ENCODE measurements at regions not wholly inside any gene's neighbourhood (a gene's known extent, or its start where the extent isn't known, plus 50 kb on each side); places are given as distances from the start of the nearest gene placed in this dataset.

DNA sequence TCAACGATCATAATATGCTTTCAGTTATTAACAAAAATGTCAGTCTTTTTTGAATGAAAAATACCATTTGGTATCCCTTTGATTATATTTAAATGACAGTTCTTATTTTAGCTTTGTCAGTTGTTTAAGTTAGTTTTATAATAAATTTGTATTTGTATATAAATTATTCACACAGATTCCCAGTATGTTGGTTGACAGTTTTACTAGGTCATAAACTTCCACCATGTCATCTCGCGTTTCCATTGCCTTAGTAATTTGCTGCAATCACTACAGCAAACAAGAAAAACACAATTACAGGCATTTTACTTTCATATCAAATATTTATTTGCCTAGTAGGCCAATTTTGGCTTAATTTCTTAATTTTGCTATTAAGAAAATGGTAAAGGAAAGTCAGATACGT, 109.6 kb upstream of the ANK2 start:
- DNase-seq (ENCODE audit: extremely low spot score) = no peak
- Histone ChIP-seq H3K27ac (replicated peaks in 1 of 4) (no peak overlapping the region), H3K36me3 (no peaks in the 10 kb centered on the region), H3K9me3 (no peaks in the 10 kb centered on the region), H3K4me3 (no peak overlapping the region), H3K27me3 (no peaks in the 10 kb centered on the region), H3K4me1 (peaks cover 0 to 5% (median 0%) of the 10 kb centered on the region in 4 donors)
- 86% methylated on average over 4 of the region's 4 CpGs for WGBS
- TF ChIP-seq CTCF (IDR thresholded peaks at IDR 0.05) (no peak), POLR2AphosphoS5 (IDR thresholded peaks at IDR 0.05) (no peak), POLR2A (IDR thresholded peaks at IDR 0.05; ENCODE audit: low read depth) (no peak), EP300 (IDR thresholded peaks at IDR 0.05) (no peak)
- intact Hi-C loops (cut with DNase I) = loop anchor here (5.0 to 10.0 kb wide), 4 partner anchors 85 to 303 kb away; partner anchors contain the start of genes LARP7 and ZGRF1

- intact Hi-C loops (cut with DNase I) = no loop called here
- no peak for DNase-seq (ENCODE audit: extremely low spot score)
Observed at GRCh38 chr4:112940336-112940735, 109.1 kb upstream of the ANK2 start.

GRCh38 chr4:112942077-112942476, 107.4 kb upstream of the ANK2 start:
- DNase-seq (ENCODE audit: extremely low spot score) = no peak
- intact Hi-C loops (cut with DNase I) = no loop called here
- TF ChIP-seq POLR2AphosphoS5 (IDR thresholded peaks at IDR 0.05) = no peak
- no peak for TF ChIP-seq POLR2A (IDR thresholded peaks at IDR 0.05; ENCODE audit: low read depth)
- TF ChIP-seq EP300 (IDR thresholded peaks at IDR 0.05) = no peak
- no peak for TF ChIP-seq CTCF (IDR thresholded peaks at IDR 0.05)
- no peaks in the 10 kb centered on the region for H3K36me3 ChIP-seq
- no peak overlapping the region for H3K27ac ChIP-seq (replicated peaks in 1 of 4)
- H3K4me1 ChIP-seq = peaks cover 0 to 5% (median 0%) of the 10 kb centered on the region in 4 donors
- no peaks in the 10 kb centered on the region for H3K9me3 ChIP-seq
- no peak overlapping the region for H3K4me3 ChIP-seq
- WGBS = 67% methylated on average over 2 of the region's 2 CpGs
- H3K27me3 ChIP-seq = no peaks in the 10 kb centered on the region

More at GRCh38 chr4:112940336-112940735, 109.1 kb upstream of the ANK2 start:
- TF ChIP-seq POLR2AphosphoS5 (IDR thresholded peaks at IDR 0.05) (no peak), POLR2A (IDR thresholded peaks at IDR 0.05; ENCODE audit: low read depth) (no peak), EP300 (IDR thresholded peaks at IDR 0.05) (no peak), CTCF (IDR thresholded peaks at IDR 0.05) (no peak)
- H3K9me3 ChIP-seq = no peaks in the 10 kb centered on the region
- no peak overlapping the region for H3K4me3 ChIP-seq
- no peak overlapping the region for H3K27ac ChIP-seq (replicated peaks in 1 of 4)
- no peaks in the 10 kb centered on the region for H3K27me3 ChIP-seq
- H3K36me3 ChIP-seq = no peaks in the 10 kb centered on the region
- H3K4me1 ChIP-seq = peaks cover 0 to 5% (median 0%) of the 10 kb centered on the region in 4 donors

GRCh38 chr4:112942997-112943396, 106.5 kb upstream of the ANK2 start:
- TF ChIP-seq EP300 (IDR thresholded peaks at IDR 0.05) (no peak), POLR2AphosphoS5 (IDR thresholded peaks at IDR 0.05) (no peak), POLR2A (IDR thresholded peaks at IDR 0.05; ENCODE audit: low read depth) (no peak), CTCF (IDR thresholded peaks at IDR 0.05) (no peak)
- no peaks in the 10 kb centered on the region for H3K36me3 ChIP-seq
- intact Hi-C loops (cut with DNase I) = no loop called here
- no peak for DNase-seq (ENCODE audit: extremely low spot score)
- 91% methylated on average over 2 of the region's 2 CpGs for WGBS
- H3K27me3 ChIP-seq = no peaks in the 10 kb centered on the region
- no peak overlapping the region for H3K27ac ChIP-seq (replicated peaks in 1 of 4)
- H3K9me3 ChIP-seq = no peaks in the 10 kb centered on the region
- peaks cover 0 to 4% (median 0%) of the 10 kb centered on the region in 4 donors for H3K4me1 ChIP-seq
- no peak overlapping the region for H3K4me3 ChIP-seq

DNA sequence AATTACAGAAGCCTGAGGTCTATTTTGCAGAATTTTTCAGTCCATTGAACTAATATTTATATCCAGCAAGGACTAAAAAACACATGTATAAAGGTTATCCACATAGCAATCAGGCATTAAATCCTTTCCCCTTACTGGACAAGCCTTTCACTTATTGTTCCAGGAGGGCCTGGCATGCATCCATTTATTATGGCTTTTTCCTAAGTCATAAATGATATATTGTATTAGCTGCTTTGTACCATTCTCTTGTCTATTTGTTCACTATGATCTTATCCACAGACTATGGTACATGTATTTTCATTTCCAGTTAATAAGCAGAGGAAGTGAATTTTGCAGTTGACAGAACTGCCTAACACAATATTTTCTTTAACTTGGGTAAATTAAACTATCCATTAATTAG, 105.4 kb upstream of the ANK2 start:
- Histone ChIP-seq H3K9me3 (no peaks in the 10 kb centered on the region), H3K36me3 (no peaks in the 10 kb centered on the region), H3K27ac (replicated peaks in 1 of 4) (no peak overlapping the region), H3K27me3 (no peaks in the 10 kb centered on the region), H3K4me1 (no peaks in the 10 kb centered on the region), H3K4me3 (no peak overlapping the region)
- TF ChIP-seq EP300 (IDR thresholded peaks at IDR 0.05) (no peak), POLR2AphosphoS5 (IDR thresholded peaks at IDR 0.05) (no peak), POLR2A (IDR thresholded peaks at IDR 0.05; ENCODE audit: low read depth) (no peak), CTCF (IDR thresholded peaks at IDR 0.05) (no peak)
- intact Hi-C loops (cut with DNase I) = no loop called here
- no peak for DNase-seq (ENCODE audit: extremely low spot score)
